Brain microvascular endothelial cell (primary cell): ENCODE measurements at regions not wholly inside any gene's neighbourhood (a gene's known extent, or its start where the extent isn't known, plus 50 kb on each side); places are given as distances from the start of the nearest gene placed in this dataset.

ENCODE experiments used
- DNase-seq: peaks from one replicate; pipeline ENCODE4 v3.0.0-alpha.2; 2020
- H3K27ac ChIP-seq: fragments of 250-450 bp; sonication (Bioruptor Pico); 2 replicates; pipeline ENCODE4 v1.5.1; 2020; ENCODE audit warnings: mild to moderate bottlenecking, moderate library complexity
- H3K27me3 ChIP-seq: fragments of 250-450 bp; sonication (Bioruptor Pico); replicated peaks from 2 replicates; pipeline ENCODE4 v1.5.1; 2020; ENCODE audit warnings: mild to moderate bottlenecking
- H3K36me3 ChIP-seq: fragments of 250-450 bp; sonication (Bioruptor Pico); replicated peaks from 2 replicates; pipeline ENCODE4 v1.5.1; 2020; ENCODE audit warnings: mild to moderate bottlenecking
- H3K4me3 ChIP-seq: 2 replicates; pipeline ENCODE4 v1.5.1; 2011; ENCODE audit warnings: low read depth, mild to moderate bottlenecking, control low read depth, low read length, moderate library complexity
- CTCF ChIP-seq: IDR thresholded peaks from 2 replicates; pipeline ENCODE4 v1.5.1; 2011; ENCODE audit warnings: low read depth, mild to moderate bottlenecking, moderate library complexity, low read length, control low read depth, inconsistent platforms; ENCODE audit errors: missing control alignments
- in situ Hi-C: cut with HindIII; loops from 2 replicates; pipeline ENCODE4 v1.10.0; 2017; ENCODE audit warnings: low sequenced_read_pairs, low pct_ligation_motif_present

- no peaks in the 10 kb centered on the region for H3K36me3 ChIP-seq
These were observed 609.9 kb upstream of the SALL1 start for GRCh38 chr16:51761001-51761400.

DNA sequence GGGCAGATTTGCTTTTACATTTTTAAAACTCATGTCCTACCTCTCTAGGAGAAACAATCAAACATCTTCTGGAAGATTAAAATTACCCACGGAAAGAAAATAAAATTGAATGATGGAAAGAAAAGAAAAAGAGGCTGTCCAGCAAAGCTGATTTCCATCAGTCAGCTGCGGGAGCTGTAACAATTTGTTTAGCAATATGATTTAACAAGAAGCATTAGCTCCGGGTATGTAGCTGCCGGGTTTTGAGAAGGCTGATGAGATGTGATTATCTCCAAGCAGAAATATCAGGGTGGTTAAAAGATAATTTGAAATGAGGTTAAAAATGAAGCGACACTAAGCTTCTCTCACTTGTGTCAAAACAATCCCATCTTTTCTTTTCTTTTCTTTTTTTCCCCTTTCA is 608.9 kb upstream of the SALL1 start:
- Histone ChIP-seq H3K27ac (no peak overlapping the region), H3K27me3 (no peaks in the 10 kb centered on the region), H3K4me3 (no peak overlapping the region), H3K36me3 (no peaks in the 10 kb centered on the region)
- DNase-seq, result no peak
- in situ Hi-C loops, result loop anchor here (25.0 kb wide), 1 partner anchor 473 kb away; no protein-coding TSS in a partner anchor
- TF ChIP-seq CTCF, result no peak

More at GRCh38 chr16:51761001-51761400, 609.9 kb upstream of the SALL1 start:
- no peak for TF ChIP-seq CTCF
- in situ Hi-C loops, result loop anchor here (25.0 kb wide), 1 partner anchor 474 kb away; no protein-coding TSS in a partner anchor
- Histone ChIP-seq H3K27me3 (no peaks in the 10 kb centered on the region), H3K27ac (no peak overlapping the region), H3K4me3 (no peak overlapping the region)
- no peak for DNase-seq

- no peaks in the 10 kb centered on the region for H3K36me3 ChIP-seq
- no peak overlapping the region for H3K27ac ChIP-seq
- in situ Hi-C loops, result loop anchor here (25.0 kb wide), 1 partner anchor 472 kb away; no protein-coding TSS in a partner anchor
- TF ChIP-seq CTCF, result no peak
- H3K4me3 ChIP-seq, result no peak overlapping the region
- DNase-seq, result no peak
- H3K27me3 ChIP-seq, result no peaks in the 10 kb centered on the region
These were observed 608.3 kb upstream of the SALL1 start for GRCh38 chr16:51759329-51759728.

GRCh38 chr16:51757921-51758479 is 606.9 kb upstream of the SALL1 start:
- Histone ChIP-seq H3K27me3 (no peaks in the 10 kb centered on the region), H3K27ac (no peak overlapping the region), H3K4me3 (no peak overlapping the region), H3K36me3 (no peaks in the 10 kb centered on the region)
- TF ChIP-seq CTCF, result no peak
- DNase-seq, result no peak
- in situ Hi-C loops, result loop anchor here (25.0 kb wide), 1 partner anchor 471 kb away; no protein-coding TSS in a partner anchor

DNA sequence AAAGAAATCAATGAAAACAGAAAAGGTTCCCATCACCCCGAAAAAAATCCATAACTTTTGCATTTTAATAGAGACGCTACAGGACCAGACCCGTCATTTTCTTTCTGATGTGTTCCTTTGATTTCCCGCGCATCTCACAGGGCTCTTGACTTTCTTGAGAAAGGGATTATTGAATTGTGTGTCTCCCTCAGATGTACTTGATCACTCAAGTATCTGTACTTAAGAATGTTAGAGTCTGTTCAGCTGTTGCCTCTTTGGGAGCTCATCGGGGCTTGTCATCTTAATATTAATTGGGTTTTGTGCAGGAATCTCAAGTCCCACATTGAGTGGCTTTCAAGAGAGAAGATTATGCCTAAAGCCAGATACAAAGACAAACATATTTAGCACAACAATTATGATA is 606.4 kb upstream of the SALL1 start:
- no peak for DNase-seq
- no peaks in the 10 kb centered on the region for H3K36me3 ChIP-seq
- H3K27me3 ChIP-seq, result no peaks in the 10 kb centered on the region
- H3K4me3 ChIP-seq, result no peak overlapping the region
- H3K27ac ChIP-seq, result no peak overlapping the region
- no peak for TF ChIP-seq CTCF
- in situ Hi-C loops, result loop anchor here (25.0 kb wide), 1 partner anchor 470 kb away; no protein-coding TSS in a partner anchor

- Histone ChIP-seq H3K4me3 (no peak overlapping the region), H3K27me3 (no peaks in the 10 kb centered on the region), H3K27ac (no peak overlapping the region), H3K36me3 (no peaks in the 10 kb centered on the region)
- no peak for TF ChIP-seq CTCF
- DNase-seq, result no peak
- in situ Hi-C loops, result loop anchor here (25.0 kb wide), 1 partner anchor 470 kb away; no protein-coding TSS in a partner anchor
These were observed 606.0 kb upstream of the SALL1 start for GRCh38 chr16:51757124-51757470.
